Activated CD4-positive, CD25-positive, alpha-beta regulatory T cell treated with anti-CD3 and anti-CD28 coated beads, Interleukin-2, amount 50 U/mL, for 16 hours (primary cell): ENCODE measurements at regions not wholly inside any gene's neighbourhood (a gene's known extent, or its start where the extent isn't known, plus 50 kb on each side); places are given as distances from the start of the nearest gene placed in this dataset.

Source experiments
- DNase-seq: peaks from one replicate; pipeline ENCODE4 v3.0.0-alpha.2; 2020; ENCODE audit warnings: low read depth, low spot score

DNA sequence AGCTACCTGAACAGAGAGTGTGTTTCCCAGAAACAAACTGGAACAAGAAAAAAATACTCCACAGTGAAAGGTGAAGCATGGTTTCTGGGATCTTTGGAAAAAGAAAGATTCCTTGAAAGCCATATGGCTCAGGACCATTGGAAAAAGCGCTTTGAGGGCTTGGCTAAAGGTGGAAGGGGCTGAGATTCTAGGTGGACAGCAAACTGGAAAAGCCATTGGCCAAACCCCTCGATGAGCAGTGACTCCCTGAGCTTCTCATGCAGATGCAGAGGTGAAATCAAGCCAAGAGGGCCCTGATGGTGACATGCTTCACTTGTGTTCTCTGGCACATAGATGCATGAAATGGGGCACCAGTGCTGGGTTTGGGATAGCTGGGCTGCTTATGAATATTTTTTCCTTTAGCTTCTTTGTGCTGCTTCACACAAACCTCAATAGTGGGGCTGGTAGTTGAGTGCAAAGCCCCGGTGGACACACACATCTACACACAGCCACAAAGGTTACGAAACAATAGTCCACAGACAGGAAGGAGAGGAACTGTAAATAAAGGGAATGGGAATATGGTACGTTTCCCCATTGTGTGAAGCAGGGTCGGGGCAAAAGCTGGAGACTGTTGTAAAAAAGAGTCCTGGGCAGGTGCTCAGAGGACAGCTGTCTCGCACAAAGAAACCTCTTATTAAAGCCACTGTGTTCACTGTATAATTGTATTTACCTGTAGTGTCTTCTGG, 117.8 kb downstream of the FOXA2 start:
- DNase-seq = no peak

DNA sequence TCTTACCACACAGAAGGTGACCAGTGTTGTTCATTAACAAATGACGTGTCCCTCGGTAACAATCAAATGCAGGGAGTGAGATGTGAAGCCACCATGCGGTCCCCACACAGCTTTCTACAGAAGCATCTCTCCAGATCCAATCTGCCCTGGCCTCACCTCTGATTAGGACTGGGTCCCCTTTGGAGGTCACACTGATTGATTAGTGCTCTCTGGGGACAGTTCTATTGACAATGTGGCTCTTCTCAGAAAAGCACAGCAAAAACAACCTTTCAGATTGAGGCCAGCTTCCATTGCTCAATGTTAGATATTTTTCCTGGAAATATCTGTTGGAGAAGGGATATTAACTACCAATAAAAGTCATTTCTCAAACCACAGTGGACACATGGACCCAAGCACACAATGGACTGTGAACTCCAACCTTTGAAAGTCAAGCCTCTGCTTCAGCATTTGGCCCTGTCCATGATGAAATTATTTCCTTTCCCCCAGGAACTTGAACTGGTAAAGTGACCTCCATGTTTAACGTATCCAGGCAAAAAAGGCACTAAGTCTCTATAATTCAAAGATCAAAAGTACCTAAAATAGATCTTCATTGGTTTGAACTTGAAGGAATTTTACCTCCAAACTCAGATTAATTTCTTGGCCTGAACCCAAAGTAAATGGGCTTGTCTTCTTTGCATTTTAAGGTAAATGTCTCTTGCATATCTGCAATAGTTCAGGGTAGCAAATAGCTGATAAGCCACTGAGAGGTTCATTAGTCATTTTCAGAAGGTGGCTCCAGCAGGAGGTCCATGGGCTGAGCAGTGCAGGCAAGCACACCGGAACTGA, 118.5 kb downstream of the FOXA2 start:
- no peak for DNase-seq

DNA sequence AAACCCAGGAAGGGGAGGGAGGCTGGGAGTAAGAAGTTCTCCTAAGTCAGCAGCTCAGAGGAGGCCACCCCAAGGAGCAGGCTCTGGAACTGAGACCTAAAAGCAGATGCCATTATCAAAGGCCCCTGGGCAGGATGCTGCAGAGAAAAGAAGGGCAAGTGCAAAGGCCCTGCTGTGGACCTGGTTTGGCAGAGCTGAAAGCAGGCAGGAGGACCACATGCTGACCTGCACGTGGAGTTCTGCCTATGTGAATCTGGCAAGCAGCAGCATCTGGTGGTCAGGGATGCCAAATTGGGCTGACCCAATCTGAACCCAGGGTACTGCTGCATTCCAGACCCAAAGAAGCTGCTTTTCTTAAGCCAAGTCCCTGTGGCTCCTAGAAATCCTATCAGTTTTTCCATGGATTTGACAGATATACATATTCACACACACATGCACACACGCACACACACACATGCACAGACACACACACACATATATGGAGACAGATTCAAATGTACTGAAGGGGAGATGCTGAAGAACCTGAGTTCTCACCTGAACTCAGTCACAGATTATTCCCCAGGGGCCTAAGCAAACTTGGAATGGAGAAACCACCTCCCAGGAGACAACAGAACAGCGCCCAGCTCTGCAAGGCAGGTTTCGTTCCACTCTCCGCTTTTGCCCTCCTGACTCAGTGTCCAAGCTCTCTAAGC, 119.9 kb downstream of the FOXA2 start:
- DNase-seq = no peak

DNA sequence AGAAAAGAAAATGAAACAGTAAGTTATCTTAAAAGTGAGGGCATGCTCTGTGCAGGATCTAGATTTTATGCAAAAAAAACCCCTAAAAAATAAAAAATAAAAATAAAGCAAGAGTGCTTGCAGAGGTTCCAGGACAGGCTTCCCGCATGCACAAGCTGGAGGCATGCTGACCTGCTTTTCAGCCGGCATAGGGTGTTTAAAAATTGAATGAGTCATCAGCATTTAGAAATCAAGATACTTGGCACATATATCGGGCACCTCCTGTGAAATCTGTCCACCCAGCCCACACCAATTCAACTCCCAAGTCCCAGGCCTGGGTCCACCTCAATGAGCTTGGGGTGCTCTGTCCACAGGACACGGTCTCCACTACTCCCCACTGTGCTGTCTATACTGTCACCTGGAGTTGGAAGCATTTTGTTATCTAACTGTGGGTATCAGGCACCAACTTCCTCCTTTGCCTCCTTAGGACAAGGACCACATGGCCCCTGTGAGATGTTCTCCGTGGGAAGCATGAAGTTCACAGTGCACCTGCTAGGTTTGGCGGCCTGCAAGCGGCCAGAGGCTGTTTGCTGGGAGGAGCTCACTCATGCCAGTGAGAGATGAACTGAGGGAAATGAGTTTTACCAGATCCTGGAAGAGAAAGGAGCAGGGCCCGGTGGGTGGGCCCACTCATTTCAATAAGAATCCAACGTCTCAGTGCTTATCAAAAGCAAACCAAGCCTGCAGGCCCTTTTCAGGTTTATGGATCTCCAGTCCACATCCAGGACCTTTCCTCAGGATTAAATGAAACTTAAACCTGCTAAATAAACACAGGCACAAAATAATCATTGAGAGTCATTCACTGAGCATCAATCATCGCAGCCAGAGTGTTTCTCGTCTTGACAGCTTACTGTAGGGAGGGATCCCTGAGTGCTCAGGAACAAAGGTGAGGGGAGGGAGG, 121.1 kb downstream of the FOXA2 start:
- no peak for DNase-seq

DNA sequence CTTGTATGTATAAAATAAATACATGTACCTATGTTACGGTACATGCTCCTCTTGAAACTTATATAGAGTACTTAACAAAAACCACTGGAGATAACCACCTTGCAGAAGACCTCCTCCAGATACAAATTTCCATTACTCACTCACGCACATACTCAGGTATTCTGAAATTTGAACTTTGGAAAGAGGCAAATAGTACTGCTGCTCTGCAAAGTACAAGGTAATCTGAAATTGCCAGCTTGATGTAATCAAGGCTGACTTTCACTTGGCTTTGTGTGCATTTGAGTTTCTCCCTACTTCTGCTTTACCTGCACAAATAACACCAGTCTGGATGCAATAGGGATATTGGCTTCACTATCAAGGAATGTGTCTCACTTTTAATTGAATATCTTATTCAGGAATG, 123.6 kb downstream of the FOXA2 start:
- no peak for DNase-seq

DNA sequence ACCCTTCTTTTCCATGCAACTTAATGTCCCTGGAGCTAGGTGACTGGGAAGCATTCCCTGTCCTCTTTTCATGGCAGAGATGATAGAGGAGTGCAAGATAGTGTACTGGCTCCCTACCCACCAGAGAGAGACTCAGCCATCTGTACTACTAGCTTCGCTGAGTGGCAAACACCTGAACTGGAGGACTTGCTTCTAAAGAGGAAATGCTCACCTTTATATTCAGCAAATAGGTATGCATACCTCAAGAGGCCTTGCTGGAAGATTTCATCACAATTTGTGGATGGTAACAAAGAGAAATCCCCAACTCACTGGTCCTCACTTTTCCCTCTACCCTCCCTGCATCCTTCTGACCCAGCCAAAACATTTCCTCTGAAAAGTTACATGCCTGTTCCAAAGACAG, 124.1 kb downstream of the FOXA2 start:
- DNase-seq = no peak

DNA sequence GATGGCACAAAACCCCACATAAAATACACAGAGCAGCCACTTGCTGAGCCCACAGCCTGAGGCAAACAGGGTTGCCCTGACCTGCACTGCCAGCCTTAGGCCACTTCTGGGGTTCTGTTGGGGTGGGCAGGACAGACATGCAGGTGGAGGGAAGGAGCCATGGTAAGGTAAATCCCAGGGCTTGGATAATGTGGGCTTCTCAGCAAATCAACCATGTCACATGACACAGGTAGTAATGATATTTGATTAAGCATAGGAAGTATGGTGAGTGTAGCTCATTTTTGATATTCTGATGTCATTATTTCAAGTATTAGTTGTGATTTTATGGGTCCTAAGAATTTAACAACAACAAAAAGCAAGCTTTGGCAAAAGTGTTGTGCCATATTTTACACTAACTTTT, 124.6 kb downstream of the FOXA2 start:
- no peak for DNase-seq

DNA sequence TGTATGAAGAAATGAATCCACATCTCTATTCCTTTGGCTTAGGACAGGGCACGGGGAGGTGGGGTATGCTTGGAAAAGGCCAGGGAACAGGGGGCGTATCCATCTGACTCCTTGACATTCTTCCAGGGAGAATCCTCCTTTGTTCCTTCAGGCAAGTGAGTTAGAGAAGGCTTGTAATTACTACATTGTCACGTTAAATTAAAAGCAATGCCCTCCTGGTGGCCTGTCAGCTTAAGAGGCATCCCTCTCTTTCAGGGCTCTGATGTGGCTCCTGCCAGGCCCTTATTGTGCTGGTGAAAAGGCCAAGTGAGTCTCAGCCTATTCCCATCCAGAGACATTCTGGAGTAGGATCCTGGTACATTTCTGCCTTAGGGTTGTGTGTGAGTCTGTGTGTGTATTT, 128.3 kb downstream of the FOXA2 start:
- no peak for DNase-seq

DNA sequence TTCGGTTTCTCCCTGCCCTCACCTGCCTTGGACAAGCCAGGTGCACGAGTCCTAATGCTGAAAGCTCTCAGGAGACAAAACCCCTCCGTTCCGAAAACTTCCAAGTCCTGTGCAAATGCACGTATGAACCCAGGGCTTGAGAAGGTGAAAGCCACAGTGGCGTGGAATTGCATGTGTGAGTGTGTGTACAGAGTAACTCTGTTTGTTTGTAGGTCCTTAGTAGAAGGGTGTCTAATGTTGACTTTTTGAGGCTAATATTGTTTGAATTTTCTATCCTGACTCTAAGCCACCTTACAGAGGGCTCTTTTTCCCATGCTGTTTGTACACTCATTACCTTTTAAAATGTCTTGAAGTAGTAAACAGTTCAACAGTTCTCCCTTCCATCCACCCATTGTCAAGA, 129.1 kb downstream of the FOXA2 start:
- no peak for DNase-seq

DNA sequence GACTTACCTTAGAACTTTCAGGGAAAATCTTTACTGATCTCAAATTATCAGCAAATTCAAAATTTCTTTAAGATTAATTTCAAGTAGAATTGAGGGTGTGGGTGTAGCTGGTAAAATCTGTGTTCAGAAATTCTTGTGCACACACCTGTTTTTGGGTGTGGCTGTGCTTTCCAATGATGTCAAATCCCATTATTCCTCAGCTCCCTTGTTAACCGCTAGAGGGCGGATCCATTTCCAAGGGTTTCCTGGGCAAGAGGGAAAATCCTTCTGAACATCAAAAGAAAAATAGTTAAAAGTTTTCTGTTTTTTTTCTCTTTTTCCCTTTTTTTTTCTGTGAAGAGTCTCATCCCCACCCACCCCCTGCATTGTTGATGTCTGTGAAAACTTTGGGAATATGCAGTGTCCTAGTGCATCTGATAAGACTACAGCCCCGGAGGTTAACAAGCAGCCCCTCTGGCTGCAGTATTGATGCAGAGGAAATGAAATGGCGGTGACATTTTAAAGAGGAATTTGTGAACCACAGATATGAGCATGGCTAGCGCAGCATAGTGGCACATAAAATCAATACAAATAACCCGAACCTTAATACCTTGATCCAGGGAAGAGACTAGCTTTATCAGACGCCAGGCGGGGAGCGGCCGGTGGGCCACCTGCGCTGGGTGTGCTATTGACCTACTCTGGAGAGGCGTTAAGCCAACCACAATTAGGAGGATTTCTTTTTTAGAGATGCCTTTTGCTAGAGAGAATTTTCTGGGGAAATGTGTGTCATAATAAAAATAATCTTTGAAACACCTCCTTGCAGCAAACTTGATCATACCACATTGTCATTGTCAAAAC, 130.9 kb downstream of the FOXA2 start:
- DNase-seq = no peak

DNA sequence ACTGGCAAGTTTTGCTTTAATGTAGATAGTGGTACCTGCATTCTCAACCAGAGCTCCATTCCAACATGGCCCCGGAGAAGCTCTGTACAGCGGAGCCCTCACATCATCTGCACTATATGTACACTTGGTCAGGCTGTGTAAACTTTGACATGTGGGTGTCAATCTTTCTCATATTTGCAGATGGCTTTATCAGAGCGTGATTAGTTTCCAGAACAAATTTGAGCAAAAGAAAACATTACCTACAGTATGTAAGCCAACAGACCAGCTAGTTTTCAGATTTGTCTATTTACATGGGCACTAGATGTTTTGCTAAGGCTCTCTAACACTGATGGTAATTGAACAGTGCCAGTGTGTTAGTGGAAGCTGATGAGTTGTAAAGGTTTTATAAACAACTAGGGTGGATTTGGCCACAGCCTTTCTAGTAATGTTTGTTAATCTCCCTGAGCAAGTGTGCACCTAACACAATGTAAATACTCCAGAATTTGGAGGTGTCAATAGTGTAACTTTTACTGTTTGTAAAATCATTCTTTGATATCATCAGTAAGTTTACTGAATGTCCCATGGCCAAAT, 131.8 kb downstream of the FOXA2 start:
- DNase-seq = no peak

DNA sequence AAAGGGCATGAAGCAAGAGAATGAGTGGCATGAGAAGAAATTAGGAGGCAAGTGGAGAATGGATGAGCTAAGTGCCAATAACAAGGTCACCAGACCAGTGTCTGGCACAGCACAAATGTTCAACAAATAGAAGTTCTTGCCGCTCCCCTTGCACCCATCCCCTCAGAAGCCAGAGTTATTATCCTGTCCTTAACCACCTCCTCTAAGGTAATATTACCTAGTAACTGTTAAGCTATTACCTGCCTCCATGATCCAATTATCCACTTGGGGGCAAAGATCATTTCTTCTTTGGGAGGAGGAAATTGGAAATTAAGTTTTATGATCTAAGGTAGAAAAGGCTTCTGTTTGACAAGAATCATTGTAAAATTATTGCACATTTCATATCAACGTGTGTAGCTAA, 133.8 kb downstream of the FOXA2 start:
- DNase-seq = no peak

DNA sequence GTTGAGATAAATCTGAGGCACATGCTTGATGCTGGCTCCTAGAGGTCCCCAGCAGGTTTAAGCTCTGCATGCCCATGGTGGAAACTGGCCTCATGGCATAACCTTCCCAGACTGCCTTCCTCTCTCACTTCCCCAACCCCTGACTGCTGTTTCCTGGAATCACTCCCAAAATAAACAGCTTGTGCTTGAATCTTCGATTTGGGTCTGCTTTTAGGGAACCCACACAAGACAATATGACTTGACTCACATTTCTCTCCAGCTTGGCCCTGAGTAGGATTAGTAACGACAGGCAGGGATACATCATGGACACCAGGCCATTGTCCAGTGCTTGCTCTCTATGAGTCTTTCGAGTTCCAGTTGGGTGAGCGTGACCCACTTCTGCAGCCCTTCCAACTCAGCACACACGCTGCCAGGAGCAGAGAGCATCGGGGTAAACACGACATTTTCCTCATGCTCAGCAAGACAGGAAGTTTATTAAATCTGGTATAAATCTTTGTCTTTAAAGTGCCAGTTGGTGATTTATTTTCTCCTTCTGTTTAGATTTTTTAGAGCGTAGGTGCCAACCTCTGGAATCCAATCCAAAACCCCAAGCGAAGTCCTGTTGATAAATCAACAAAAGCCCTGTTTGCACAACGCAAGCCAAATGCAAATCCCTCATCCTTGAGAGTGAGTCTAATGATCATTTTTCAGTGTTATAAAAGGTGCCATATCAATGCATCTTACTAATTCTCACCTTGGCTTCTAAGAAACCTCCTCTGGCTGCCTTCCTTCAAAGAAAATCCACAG, 135.0 kb downstream of the FOXA2 start:
- DNase-seq = no peak

DNA sequence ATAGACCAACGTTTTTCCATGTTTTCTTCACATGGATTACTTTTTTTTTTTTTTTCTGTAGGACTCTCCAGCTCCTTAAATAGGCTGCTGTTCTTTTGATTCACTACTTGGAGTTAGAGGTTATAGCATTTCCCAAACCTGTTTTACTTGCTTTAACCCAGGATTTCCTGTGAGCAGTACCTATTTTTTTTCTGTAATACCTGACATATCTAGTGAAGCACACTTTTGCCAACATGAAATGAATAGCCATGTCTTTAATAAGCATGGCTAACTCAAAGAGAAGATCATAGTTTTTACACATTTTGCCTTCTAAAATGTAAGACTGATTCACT, 137.0 kb downstream of the FOXA2 start:
- no peak for DNase-seq

DNA sequence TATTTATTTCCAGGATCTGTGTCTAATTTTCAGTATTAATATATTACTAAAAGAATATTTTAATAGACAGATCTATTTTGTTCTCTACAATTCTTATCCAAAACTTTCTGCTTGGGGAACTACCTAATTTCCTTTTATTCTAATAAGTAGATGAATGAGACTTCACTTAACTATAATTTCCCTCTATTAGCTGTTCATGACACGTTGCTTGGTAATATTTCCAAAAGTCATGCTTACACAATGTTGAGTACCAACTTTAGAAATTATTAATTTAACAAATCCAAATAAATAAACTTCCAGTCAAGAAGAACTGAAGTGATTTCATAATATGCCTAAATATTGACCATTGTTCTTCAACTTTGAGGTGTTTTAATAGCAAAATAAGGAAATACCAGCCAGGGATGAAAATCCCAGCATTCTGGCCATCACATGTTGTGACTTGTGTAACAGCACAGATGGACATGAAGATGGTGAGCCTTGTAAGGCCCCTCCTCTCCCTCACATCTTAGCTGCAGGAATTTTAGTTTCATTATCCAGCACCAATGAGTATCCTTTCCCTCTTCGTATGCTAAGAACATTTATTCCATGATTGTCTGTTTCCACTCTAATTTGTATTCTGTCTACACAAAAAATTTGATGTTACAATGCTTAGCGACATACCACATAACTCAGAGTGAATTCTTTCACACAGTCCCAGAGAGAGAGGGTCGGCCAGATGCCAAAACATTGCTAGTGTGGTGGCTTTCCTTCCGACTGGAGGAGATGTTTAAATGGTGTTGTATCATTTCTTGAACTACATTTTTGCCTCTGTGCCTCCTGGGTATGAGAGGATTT, 137.5 kb downstream of the FOXA2 start:
- no peak for DNase-seq

DNA sequence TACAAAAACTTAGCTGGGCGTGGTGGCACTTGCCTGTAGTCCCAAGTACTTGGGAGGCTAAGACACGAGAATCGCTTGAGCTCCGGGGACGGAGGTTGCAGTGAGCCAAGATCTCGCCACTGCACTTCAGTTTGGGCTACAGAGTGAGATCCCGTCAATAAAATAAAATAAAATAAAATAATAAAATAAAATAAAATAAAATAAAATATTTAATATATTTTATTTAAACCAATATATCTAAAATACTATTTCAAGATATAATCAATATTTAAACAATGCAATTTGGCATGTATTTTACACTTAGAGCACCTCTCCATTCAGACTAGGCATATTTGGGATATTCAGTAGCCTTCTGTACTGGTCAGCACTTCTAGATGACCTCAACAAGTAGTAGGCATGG, 142.1 kb downstream of the FOXA2 start:
- DNase-seq = no peak

DNA sequence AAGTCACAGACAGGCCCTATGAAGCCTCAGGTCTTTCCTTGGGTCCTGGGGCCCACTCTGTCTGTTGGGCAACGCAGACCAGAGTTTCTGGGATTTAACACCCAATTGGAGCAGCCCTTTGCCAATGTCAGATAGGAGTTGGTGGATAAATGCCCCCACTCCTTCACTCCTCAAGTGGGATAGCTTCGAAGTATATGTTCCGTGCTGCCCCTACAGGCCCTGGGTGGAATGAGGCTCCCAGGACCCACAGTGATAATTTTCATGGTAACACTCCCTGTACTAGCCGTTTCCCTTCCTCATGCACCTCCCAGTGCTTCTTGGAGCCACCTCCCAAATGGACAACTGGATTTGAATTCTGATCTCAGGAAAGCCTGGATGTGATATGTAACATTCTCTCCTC, 145.4 kb downstream of the FOXA2 start:
- DNase-seq = no peak

DNA sequence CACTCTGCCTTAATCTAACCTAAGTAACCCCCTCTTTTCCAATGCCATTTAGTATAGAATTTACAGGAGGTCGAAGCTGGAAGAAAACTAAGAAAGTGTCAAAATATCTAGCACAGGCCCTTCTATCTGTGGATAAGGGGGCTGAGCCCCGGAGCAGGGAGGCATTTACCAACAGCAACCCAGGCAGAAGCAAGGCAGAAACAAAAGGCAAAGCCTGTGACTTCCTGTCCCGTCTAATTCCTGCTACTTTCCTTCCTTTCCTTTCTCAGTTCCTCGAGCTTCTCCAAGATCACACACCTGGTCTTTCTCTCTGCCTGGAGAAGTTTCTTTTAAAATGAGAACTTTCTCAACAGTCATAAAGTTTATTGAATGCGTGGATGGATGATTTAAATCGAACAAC, 146.0 kb downstream of the FOXA2 start:
- no peak for DNase-seq

DNA sequence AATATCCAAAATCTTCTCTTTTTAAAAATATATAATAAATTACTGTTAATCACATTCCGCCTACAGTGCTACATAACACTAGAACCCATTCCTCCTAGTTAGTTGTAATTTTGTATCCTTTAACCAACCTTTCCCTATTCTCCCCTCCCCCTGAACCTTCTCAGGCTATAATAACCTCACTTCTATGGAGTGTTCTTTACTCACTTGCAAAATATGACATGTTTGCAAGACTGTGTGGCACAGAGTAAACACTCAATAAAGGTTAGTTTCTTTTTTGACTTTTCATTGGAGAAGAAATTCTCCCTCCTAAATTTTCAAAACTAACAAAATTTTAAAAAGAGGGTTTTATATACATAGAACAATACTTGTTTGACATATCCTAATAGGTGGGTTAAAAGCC, 147.0 kb downstream of the FOXA2 start:
- DNase-seq = no peak
